ENCODE measurements at regions not wholly inside any gene's neighbourhood (a gene's known extent, or its start where the extent isn't known, plus 50 kb on each side); places are given as distances from the start of the nearest gene placed in this dataset.

- Histone ChIP-seq H3K27me3 (ENCODE audit: insufficient read depth, insufficient read length) (no peaks in the 10 kb centered on the region), H3K9me3 (ENCODE audit: insufficient read depth, low read length) (no peaks in the 10 kb centered on the region), H3K4me3 (ENCODE audit: insufficient read length, low read depth) (no peak overlapping the region), H3K36me3 (ENCODE audit: insufficient read depth, insufficient read length, low read length) (no peaks in the 10 kb centered on the region), H3K4me1 (ENCODE audit: insufficient read depth, insufficient read length) (no peaks in the 10 kb centered on the region), H3K9ac (ENCODE audit: insufficient read length, low read depth) (no peak overlapping the region)
- TF ChIP-seq ZNF274 (IDR thresholded peaks at IDR 0.05; ENCODE audit: low read depth, low read length) = no peak
- no peak for TF ChIP-seq SUZ12 (IDR thresholded peaks at IDR 0.05; ENCODE audit: extremely low read depth, insufficient read depth, insufficient read length)
- no peak for TF ChIP-seq YY1 (IDR thresholded peaks at IDR 0.05; ENCODE audit: insufficient read depth, insufficient read length)
- DNase-seq (ENCODE audit: low read depth, low spot score) = no peak
Measured at GRCh38 chr4:38582445-38582844, 81.6 kb upstream of the KLF3 start.

GRCh38 chr4:38582889-38583470 lies 81.0 kb upstream of the KLF3 start:
- Histone ChIP-seq H3K36me3 (ENCODE audit: insufficient read depth, insufficient read length, low read length) (no peaks in the 10 kb centered on the region), H3K4me3 (ENCODE audit: insufficient read length, low read depth) (no peak overlapping the region), H3K9me3 (ENCODE audit: insufficient read depth, low read length) (no peaks in the 10 kb centered on the region), H3K9ac (ENCODE audit: insufficient read length, low read depth) (no peak overlapping the region), H3K27me3 (ENCODE audit: insufficient read depth, insufficient read length) (no peaks in the 10 kb centered on the region), H3K4me1 (ENCODE audit: insufficient read depth, insufficient read length) (no peaks in the 10 kb centered on the region)
- no peak for DNase-seq (ENCODE audit: low read depth, low spot score)
- TF ChIP-seq SUZ12 (IDR thresholded peaks at IDR 0.05; ENCODE audit: extremely low read depth, insufficient read depth, insufficient read length) = no peak
- TF ChIP-seq ZNF274 (IDR thresholded peaks at IDR 0.05; ENCODE audit: low read depth, low read length) = no peak
- TF ChIP-seq YY1 (IDR thresholded peaks at IDR 0.05; ENCODE audit: insufficient read depth, insufficient read length) = no peak

GRCh38 chr4:38585871-38586270 lies 78.1 kb upstream of the KLF3 start:
- no peaks in the 10 kb centered on the region for H3K27me3 ChIP-seq (ENCODE audit: insufficient read depth, insufficient read length)
- no peaks in the 10 kb centered on the region for H3K4me1 ChIP-seq (ENCODE audit: insufficient read depth, insufficient read length)
- no peak for DNase-seq (ENCODE audit: low read depth, low spot score)
- no peak for TF ChIP-seq SUZ12 (IDR thresholded peaks at IDR 0.05; ENCODE audit: extremely low read depth, insufficient read depth, insufficient read length)
- no peak for TF ChIP-seq YY1 (IDR thresholded peaks at IDR 0.05; ENCODE audit: insufficient read depth, insufficient read length)
- no peak for TF ChIP-seq ZNF274 (IDR thresholded peaks at IDR 0.05; ENCODE audit: low read depth, low read length)
- no peak overlapping the region for H3K4me3 ChIP-seq (ENCODE audit: insufficient read length, low read depth)
- no peaks in the 10 kb centered on the region for H3K9me3 ChIP-seq (ENCODE audit: insufficient read depth, low read length)
- no peaks in the 10 kb centered on the region for H3K36me3 ChIP-seq (ENCODE audit: insufficient read depth, insufficient read length, low read length)
- no peak overlapping the region for H3K9ac ChIP-seq (ENCODE audit: insufficient read length, low read depth)

- no peaks in the 10 kb centered on the region for H3K4me1 ChIP-seq (ENCODE audit: insufficient read depth, insufficient read length)
- no peaks in the 10 kb centered on the region for H3K36me3 ChIP-seq (ENCODE audit: insufficient read depth, insufficient read length, low read length)
- no peak overlapping the region for H3K9ac ChIP-seq (ENCODE audit: insufficient read length, low read depth)
- no peaks in the 10 kb centered on the region for H3K9me3 ChIP-seq (ENCODE audit: insufficient read depth, low read length)
- no peaks in the 10 kb centered on the region for H3K27me3 ChIP-seq (ENCODE audit: insufficient read depth, insufficient read length)
- TF ChIP-seq ZNF274 (IDR thresholded peaks at IDR 0.05; ENCODE audit: low read depth, low read length) = no peak
- no peak for TF ChIP-seq YY1 (IDR thresholded peaks at IDR 0.05; ENCODE audit: insufficient read depth, insufficient read length)
- no peak for TF ChIP-seq SUZ12 (IDR thresholded peaks at IDR 0.05; ENCODE audit: extremely low read depth, insufficient read depth, insufficient read length)
- no peak for DNase-seq (ENCODE audit: low read depth, low spot score)
- H3K4me3 ChIP-seq (ENCODE audit: insufficient read length, low read depth) = no peak overlapping the region
Measured at GRCh38 chr4:38587106-38587505, 76.9 kb upstream of the KLF3 start.

- no peaks in the 10 kb centered on the region for H3K27me3 ChIP-seq (ENCODE audit: insufficient read depth, insufficient read length)
- TF ChIP-seq YY1 (IDR thresholded peaks at IDR 0.05; ENCODE audit: insufficient read depth, insufficient read length) = no peak
- no peak for TF ChIP-seq SUZ12 (IDR thresholded peaks at IDR 0.05; ENCODE audit: extremely low read depth, insufficient read depth, insufficient read length)
- no peak for TF ChIP-seq ZNF274 (IDR thresholded peaks at IDR 0.05; ENCODE audit: low read depth, low read length)
Measured at GRCh38 chr4:38590046-38590445, 74.0 kb upstream of the KLF3 start.

GRCh38 chr4:38591617-38592337 lies 72.2 kb upstream of the KLF3 start:
- H3K4me3 ChIP-seq (ENCODE audit: insufficient read length, low read depth) = no peak overlapping the region
- no peaks in the 10 kb centered on the region for H3K4me1 ChIP-seq (ENCODE audit: insufficient read depth, insufficient read length)
- no peak for DNase-seq (ENCODE audit: low read depth, low spot score)
- no peaks in the 10 kb centered on the region for H3K36me3 ChIP-seq (ENCODE audit: insufficient read depth, insufficient read length, low read length)
- no peak for TF ChIP-seq ZNF274 (IDR thresholded peaks at IDR 0.05; ENCODE audit: low read depth, low read length)
- H3K9ac ChIP-seq (ENCODE audit: insufficient read length, low read depth) = no peak overlapping the region
- no peaks in the 10 kb centered on the region for H3K27me3 ChIP-seq (ENCODE audit: insufficient read depth, insufficient read length)
- H3K9me3 ChIP-seq (ENCODE audit: insufficient read depth, low read length) = no peaks in the 10 kb centered on the region

More at GRCh38 chr4:38590046-38590445, 74.0 kb upstream of the KLF3 start:
- Histone ChIP-seq H3K4me3 (ENCODE audit: insufficient read length, low read depth) (no peak overlapping the region), H3K9ac (ENCODE audit: insufficient read length, low read depth) (no peak overlapping the region), H3K36me3 (ENCODE audit: insufficient read depth, insufficient read length, low read length) (no peaks in the 10 kb centered on the region), H3K4me1 (ENCODE audit: insufficient read depth, insufficient read length) (no peaks in the 10 kb centered on the region), H3K9me3 (ENCODE audit: insufficient read depth, low read length) (no peaks in the 10 kb centered on the region)
- no peak for DNase-seq (ENCODE audit: low read depth, low spot score)

- Histone ChIP-seq H3K4me1 (ENCODE audit: insufficient read depth, insufficient read length) (no peaks in the 10 kb centered on the region), H3K36me3 (ENCODE audit: insufficient read depth, insufficient read length, low read length) (no peaks in the 10 kb centered on the region), H3K27me3 (ENCODE audit: insufficient read depth, insufficient read length) (no peaks in the 10 kb centered on the region), H3K4me3 (ENCODE audit: insufficient read length, low read depth) (no peak overlapping the region), H3K9ac (ENCODE audit: insufficient read length, low read depth) (no peak overlapping the region), H3K9me3 (ENCODE audit: insufficient read depth, low read length) (no peaks in the 10 kb centered on the region)
- no peak for TF ChIP-seq YY1 (IDR thresholded peaks at IDR 0.05; ENCODE audit: insufficient read depth, insufficient read length)
- no peak for TF ChIP-seq SUZ12 (IDR thresholded peaks at IDR 0.05; ENCODE audit: extremely low read depth, insufficient read depth, insufficient read length)
- TF ChIP-seq ZNF274 (IDR thresholded peaks at IDR 0.05; ENCODE audit: low read depth, low read length) = no peak
- no peak for DNase-seq (ENCODE audit: low read depth, low spot score)
Measured at GRCh38 chr4:38598489-38598888, 65.5 kb upstream of the KLF3 start.
